Activated CD4-positive, CD25-positive, alpha-beta regulatory T cell treated with anti-CD3 and anti-CD28 coated beads, Interleukin-2, amount 50 U/mL, for 24 hours (primary cell): ENCODE measurements at regions not wholly inside any gene's neighbourhood (a gene's known extent, or its start where the extent isn't known, plus 50 kb on each side); places are given as distances from the start of the nearest gene placed in this dataset.

Experiments used
- ATAC-seq, 2 donors: fragments of 150-1000 bp; cut with Tn5 transposase; one replicate each; pipeline ENCODE4 v1.10.0; 2021; ENCODE audit warnings: mild to moderate bottlenecking in 1 of 2, moderate library complexity in 1 of 2

GRCh38 chr2:165033402-165033801 lies 78.1 kb upstream of the SLC38A11 start:
- no peak for ATAC-seq

- no peak for ATAC-seq
Observed at GRCh38 chr2:165032559-165032958, 77.2 kb upstream of the SLC38A11 start.

GRCh38 chr2:165024199-165024598 lies 68.9 kb upstream of the SLC38A11 start:
- ATAC-seq = no peak

GRCh38 chr2:165022781-165023180 lies 67.5 kb upstream of the SLC38A11 start:
- no peak for ATAC-seq

- ATAC-seq = no peak
Observed at GRCh38 chr2:165017966-165018596, 62.8 kb upstream of the SLC38A11 start.

- ATAC-seq = peak; percentile 41 to 51
Observed at GRCh38 chr2:165016772-165017411, 61.6 kb upstream of the SLC38A11 start.

GRCh38 chr2:165015052-165015642 lies 59.8 kb upstream of the SLC38A11 start:
- ATAC-seq = peak; percentile 36 to 55

GRCh38 chr2:165013944-165014619 lies 58.8 kb upstream of the SLC38A11 start:
- ATAC-seq = no peak

- no peak for ATAC-seq
Observed at GRCh38 chr2:165011199-165011598, 55.9 kb upstream of the SLC38A11 start.

- ATAC-seq = no peak
Observed at GRCh38 chr2:165010556-165010955, 55.2 kb upstream of the SLC38A11 start.

- ATAC-seq = no peak
Observed at GRCh38 chr2:165009466-165009865, 54.1 kb upstream of the SLC38A11 start.

- no peak for ATAC-seq
Observed at GRCh38 chr2:165008730-165009315, 53.5 kb upstream of the SLC38A11 start.

- ATAC-seq = no peak
Observed at GRCh38 chr2:165007161-165007744, 51.9 kb upstream of the SLC38A11 start.
